HG02678 (cell line): ENCODE measurements at regions not wholly inside any gene's neighbourhood (a gene's known extent, or its start where the extent isn't known, plus 50 kb on each side); places are given as distances from the start of the nearest gene placed in this dataset.
"Not testable (repeated sequence)": the region's sequence is repeated elsewhere in the genome, so short reads cannot be mapped to it uniquely, and the experiment has no call there.

Source experiments
- ATAC-seq: cut with Tn5 transposase; IDR thresholded peaks from one replicate; pipeline ENCODE4 v1.9.1; 2021; ENCODE audit warnings: mild to moderate bottlenecking, moderate library complexity; ENCODE audit not compliant: unreplicated experiment

- ATAC-seq, result no peak
Measured at GRCh38 chr13:104577071-104577815, 1511.0 kb upstream of the SLC10A2 start.

- ATAC-seq, result no peak
Measured at GRCh38 chr13:104571893-104572229, 1505.6 kb upstream of the SLC10A2 start.

- ATAC-seq, result no peak
Measured at GRCh38 chr13:104571161-104571892, 1505.1 kb upstream of the SLC10A2 start.

GRCh38 chr13:104567114-104567513 lies 1500.9 kb upstream of the SLC10A2 start:
- no peak for ATAC-seq

- no peak for ATAC-seq
Measured at GRCh38 chr13:104565888-104566287, 1499.7 kb upstream of the SLC10A2 start.

- no peak for ATAC-seq
Measured at GRCh38 chr13:104553896-104554295, 1487.7 kb upstream of the SLC10A2 start.

GRCh38 chr13:104553186-104553585 lies 1487.0 kb upstream of the SLC10A2 start:
- no peak for ATAC-seq

- no peak for ATAC-seq
Measured at GRCh38 chr13:104534847-104535246, 1468.6 kb upstream of the SLC10A2 start.

- ATAC-seq, result no peak
Measured at GRCh38 chr13:104532132-104532531, 1465.9 kb upstream of the SLC10A2 start.

- ATAC-seq, result no peak
Measured at GRCh38 chr13:104530741-104531140, 1464.5 kb upstream of the SLC10A2 start.

GRCh38 chr13:104526561-104526960 lies 1460.3 kb upstream of the SLC10A2 start:
- ATAC-seq, result no peak

GRCh38 chr13:104525467-104525866 lies 1459.2 kb upstream of the SLC10A2 start:
- no peak for ATAC-seq

GRCh38 chr13:104522235-104523072 lies 1456.2 kb upstream of the SLC10A2 start:
- no peak for ATAC-seq

GRCh38 chr13:104510422-104510821 lies 1444.2 kb upstream of the SLC10A2 start:
- no peak for ATAC-seq

GRCh38 chr13:104493502-104493901 lies 1427.3 kb upstream of the SLC10A2 start:
- ATAC-seq, result not testable (repeated sequence)

GRCh38 chr13:104491916-104492315 lies 1425.7 kb upstream of the SLC10A2 start:
- no peak for ATAC-seq

- no peak for ATAC-seq
Measured at GRCh38 chr13:104487006-104487405, 1420.8 kb upstream of the SLC10A2 start.

GRCh38 chr13:104485571-104485970 lies 1419.4 kb upstream of the SLC10A2 start:
- ATAC-seq, result no peak

GRCh38 chr13:104483631-104484030 lies 1417.4 kb upstream of the SLC10A2 start:
- no peak for ATAC-seq

GRCh38 chr13:104477261-104477660 lies 1411.0 kb upstream of the SLC10A2 start:
- ATAC-seq, result no peak

GRCh38 chr13:104473936-104474335 lies 1407.7 kb upstream of the SLC10A2 start:
- no peak for ATAC-seq

GRCh38 chr13:104466016-104466415 lies 1399.8 kb upstream of the SLC10A2 start:
- no peak for ATAC-seq
